ENCODE measurements at regions not wholly inside any gene's neighbourhood (a gene's known extent, or its start where the extent isn't known, plus 50 kb on each side); places are given as distances from the start of the nearest gene placed in this dataset.

DNA sequence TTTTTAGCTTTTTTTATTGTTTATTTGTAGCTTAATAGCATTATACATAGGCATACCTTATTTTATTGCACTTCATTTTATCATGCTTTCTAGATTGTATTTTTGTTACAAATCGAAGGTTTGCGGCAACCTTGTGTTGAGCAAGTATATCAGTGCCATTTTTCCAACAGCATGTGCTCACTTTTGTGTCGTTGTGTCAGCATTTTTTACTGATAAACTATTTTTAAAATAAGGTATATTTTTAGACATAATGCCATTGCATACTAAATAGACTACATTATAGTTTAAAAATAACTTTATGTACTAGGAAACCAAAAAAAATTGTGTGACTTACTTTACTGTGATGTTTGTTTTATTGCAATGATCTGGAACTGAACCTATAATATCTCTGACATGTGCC is 56.2 kb upstream of the RESF1 start:
- no peak for TF ChIP-seq EP300 (IDR thresholded peaks at IDR 0.05)
- TF ChIP-seq, protein P1, sequence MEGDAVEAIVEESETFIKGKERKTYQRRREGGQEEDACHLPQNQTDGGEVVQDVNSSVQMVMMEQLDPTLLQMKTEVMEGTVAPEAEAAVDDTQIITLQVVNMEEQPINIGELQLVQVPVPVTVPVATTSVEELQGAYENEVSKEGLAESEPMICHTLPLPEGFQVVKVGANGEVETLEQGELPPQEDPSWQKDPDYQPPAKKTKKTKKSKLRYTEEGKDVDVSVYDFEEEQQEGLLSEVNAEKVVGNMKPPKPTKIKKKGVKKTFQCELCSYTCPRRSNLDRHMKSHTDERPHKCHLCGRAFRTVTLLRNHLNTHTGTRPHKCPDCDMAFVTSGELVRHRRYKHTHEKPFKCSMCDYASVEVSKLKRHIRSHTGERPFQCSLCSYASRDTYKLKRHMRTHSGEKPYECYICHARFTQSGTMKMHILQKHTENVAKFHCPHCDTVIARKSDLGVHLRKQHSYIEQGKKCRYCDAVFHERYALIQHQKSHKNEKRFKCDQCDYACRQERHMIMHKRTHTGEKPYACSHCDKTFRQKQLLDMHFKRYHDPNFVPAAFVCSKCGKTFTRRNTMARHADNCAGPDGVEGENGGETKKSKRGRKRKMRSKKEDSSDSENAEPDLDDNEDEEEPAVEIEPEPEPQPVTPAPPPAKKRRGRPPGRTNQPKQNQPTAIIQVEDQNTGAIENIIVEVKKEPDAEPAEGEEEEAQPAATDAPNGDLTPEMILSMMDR (IDR thresholded peaks at IDR 0.05): no peak

Measured in tibial nerve (tissue), 4 donors.